C4-2B (cell line): ENCODE measurements at regions not wholly inside any gene's neighbourhood (a gene's known extent, or its start where the extent isn't known, plus 50 kb on each side); places are given as distances from the start of the nearest gene placed in this dataset.

Source experiments
- H3K27ac ChIP-seq: fragments of 450-650 bp; 2 replicates; pipeline ENCODE4 v1.5.1; 2017
- ZFX ChIP-seq: fragments of 450-650 bp; IDR thresholded peaks from 2 replicates; pipeline ENCODE4 v1.6.1; 2017
- TF ChIP-seq, protein P1 (sequence below): fragments of 450-650 bp; conservative IDR thresholded peaks from 2 replicates; pipeline ENCODE4 v1.5.1; 2017; ENCODE audit warnings: mild to moderate bottlenecking

DNA sequence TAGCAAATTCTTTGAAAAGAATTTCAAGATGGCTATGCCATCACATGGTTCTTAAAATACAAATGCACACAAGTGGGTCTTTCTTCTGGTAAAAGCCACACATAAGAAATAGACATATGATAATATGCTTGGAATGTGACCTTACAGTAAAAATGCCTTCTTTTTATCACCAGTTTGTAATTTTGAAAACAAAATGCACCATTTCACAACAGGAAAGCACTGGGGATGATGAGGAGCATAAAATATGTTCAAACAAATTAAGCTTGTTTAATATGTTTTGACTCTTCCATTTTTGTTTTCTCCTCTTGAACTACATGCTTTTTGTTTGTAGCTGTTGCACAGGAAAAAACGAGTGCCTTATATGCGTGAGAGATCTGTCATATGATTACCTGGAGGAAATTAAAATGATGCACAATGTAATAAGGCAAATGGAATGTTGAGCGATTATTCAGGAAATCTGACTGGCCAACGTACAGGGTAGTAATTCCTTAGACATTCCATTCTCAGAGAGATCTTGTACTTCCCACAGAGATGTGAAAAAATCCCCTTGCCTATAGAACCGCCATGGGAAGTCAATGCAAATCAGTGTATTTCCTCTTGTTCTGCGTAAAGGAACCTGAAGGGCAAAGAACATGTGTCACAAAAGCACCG, 911.6 kb downstream of the TFAP2A start:
- H3K27ac ChIP-seq: no peak overlapping the region
- TF ChIP-seq, protein P1, sequence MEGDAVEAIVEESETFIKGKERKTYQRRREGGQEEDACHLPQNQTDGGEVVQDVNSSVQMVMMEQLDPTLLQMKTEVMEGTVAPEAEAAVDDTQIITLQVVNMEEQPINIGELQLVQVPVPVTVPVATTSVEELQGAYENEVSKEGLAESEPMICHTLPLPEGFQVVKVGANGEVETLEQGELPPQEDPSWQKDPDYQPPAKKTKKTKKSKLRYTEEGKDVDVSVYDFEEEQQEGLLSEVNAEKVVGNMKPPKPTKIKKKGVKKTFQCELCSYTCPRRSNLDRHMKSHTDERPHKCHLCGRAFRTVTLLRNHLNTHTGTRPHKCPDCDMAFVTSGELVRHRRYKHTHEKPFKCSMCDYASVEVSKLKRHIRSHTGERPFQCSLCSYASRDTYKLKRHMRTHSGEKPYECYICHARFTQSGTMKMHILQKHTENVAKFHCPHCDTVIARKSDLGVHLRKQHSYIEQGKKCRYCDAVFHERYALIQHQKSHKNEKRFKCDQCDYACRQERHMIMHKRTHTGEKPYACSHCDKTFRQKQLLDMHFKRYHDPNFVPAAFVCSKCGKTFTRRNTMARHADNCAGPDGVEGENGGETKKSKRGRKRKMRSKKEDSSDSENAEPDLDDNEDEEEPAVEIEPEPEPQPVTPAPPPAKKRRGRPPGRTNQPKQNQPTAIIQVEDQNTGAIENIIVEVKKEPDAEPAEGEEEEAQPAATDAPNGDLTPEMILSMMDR: no peak
- TF ChIP-seq ZFX: no peak

DNA sequence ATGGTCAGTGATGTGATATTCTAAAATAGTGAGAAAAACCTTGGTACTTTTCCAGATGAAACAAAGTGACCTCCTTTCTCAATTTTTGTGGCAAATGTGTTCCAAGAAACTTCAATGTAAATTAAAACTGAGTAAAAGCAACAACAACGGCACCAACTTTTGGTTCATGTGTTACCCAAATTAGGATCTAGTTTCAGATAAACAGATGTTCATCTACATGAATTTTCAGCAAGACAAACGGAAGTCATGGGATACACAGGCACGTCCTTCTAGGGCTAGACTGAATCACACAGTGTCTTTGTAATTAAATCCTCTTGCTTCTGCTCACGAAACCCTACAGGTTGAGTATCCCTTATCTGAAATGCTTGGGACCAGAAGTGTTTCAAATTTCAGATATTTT, 915.2 kb downstream of the TFAP2A start:
- TF ChIP-seq, protein P1: no peak
- TF ChIP-seq ZFX: no peak

DNA sequence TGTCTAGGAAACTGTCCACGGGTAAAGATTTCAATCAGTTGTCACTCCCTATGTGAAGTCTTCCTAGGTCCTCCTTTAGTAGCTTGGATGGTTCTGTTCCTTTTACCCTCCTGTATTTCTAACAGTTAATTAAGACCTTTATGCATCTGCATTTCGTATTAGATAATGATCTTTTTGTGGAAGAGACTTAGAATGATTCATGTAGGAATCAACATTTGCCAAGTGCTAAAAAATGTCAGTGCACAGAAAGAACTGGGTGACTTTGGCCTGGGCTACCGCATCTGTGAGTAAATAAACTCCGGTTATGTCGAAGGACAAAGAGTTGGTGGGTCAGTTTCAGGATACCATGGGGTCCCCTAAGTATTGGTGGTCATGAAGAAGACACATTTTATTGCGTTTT, 918.0 kb downstream of the TFAP2A start:
- TF ChIP-seq, protein P1: no peak
- no peak for TF ChIP-seq ZFX
- no peak overlapping the region for H3K27ac ChIP-seq

More for the DNA sequence above, 915.2 kb downstream of the TFAP2A start:
- no peak overlapping the region for H3K27ac ChIP-seq

DNA sequence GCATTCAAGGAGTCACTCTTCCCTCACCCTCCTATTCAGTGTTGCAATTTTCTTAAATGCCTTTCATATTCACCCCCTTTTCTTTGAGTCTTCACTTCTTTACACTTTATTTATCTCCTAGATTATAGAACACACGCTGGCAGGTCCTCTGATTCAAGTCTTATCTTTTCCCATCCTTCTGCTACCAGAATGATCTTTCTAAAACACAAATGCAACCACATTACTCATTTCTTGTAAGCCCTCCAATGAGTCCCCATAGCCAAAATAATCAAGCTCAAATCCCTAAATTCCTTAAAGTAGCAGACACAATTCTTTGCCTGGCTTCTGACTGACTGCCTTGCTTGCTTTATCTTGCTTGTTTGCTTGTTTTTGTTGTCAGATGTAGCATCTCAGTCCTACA, 920.0 kb downstream of the TFAP2A start:
- TF ChIP-seq, protein P1: no peak
- no peak for TF ChIP-seq ZFX
- no peak overlapping the region for H3K27ac ChIP-seq

DNA sequence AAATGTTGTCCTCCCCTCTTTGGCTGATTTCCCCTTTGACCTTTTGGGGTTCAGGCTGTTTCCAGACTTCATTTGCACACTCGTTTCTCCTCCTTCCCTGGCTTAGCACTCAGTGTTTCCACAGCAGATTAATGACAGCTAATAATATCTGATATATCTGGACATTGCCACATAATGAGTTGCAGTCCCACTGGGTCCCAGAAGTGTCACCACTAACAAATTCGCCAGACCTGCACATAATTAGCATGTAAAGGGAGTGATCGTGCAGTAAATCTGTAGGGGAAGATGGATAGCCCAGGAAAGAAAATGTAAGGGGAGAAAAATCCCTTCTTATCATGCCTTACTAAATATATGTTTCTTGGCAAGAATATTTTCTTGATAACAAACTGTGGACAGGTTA, 922.1 kb downstream of the TFAP2A start:
- no peak overlapping the region for H3K27ac ChIP-seq
- TF ChIP-seq, protein P1: no peak
- no peak for TF ChIP-seq ZFX

DNA sequence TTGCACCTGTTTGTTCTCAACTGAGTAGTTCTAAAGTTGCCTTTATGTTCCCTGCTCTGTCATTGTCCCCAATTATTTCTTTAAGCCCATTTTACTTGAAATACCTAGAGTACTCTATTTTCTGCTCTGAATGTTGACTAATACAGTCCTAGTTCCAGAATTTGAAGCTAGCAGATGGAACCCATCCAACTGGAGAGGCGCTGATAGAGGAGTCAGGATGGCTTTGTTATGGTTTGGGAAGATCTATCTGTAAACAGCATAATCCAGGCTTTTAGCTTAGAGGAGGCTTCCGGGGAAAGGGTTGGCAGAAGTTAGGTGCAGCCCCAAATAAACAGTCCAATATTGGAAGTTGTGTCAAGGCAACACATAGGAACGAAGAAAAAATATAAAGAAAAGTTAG, 927.7 kb downstream of the TFAP2A start:
- TF ChIP-seq, protein P1: no peak
- no peak for TF ChIP-seq ZFX
- H3K27ac ChIP-seq: no peak overlapping the region

DNA sequence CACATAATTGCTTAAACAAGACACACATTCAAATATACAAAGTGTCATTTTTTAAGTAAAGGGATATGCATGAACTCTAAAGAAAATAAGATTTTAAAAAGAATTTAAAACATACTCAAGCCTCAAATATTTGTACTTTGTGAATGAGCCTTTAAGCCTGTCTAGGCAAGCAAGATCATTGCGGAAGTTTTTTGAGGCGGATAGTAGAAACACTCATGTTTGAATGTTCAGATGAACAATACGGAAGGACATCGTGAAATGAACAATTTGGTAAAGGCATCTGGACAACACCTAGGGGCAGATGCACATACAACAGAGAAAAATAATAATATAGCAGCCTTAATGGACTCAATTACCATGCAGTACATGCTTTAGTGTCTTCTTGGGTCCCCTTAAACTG, 928.9 kb downstream of the TFAP2A start:
- no peak overlapping the region for H3K27ac ChIP-seq

More for the DNA sequence above, 928.9 kb downstream of the TFAP2A start:
- TF ChIP-seq ZFX: no peak
- TF ChIP-seq, protein P1: no peak
